ENCODE measurements at regions not wholly inside any gene's neighbourhood (a gene's known extent, or its start where the extent isn't known, plus 50 kb on each side); places are given as distances from the start of the nearest gene placed in this dataset.

DNA sequence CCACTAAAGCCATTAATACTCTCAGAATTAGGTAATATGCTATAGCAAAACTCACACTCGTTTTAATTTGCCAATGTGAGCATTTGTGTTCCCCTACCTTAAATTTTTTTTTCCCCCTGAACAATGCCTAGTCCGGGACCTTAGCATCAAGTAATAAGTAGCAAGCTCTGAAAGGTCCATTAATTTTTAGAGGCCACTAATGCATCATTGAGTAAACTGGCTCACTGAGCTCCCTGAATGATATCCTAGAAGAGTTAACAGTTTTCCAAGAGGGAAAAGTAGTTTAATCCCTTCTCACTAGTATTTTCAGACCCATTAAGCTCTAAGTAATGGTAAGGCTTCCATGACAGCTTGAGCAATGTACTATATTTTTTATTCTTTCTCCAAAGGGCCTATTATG is 242.2 kb downstream of the MAT2B start:
- POLR2A ChIA-PET, result no interaction called here
- Mint-ChIP-seq H3K4me3 (no peak overlapping the region), H3K27ac (no peak overlapping the region), H3K36me3 (peaks cover 7% of the 10 kb centered on the region; the same call in 1 of the 2 replicates), H3K4me1 (0 out of 2 replicates have a peak, but pooled peaks cover 2% of the 10 kb centered on the region), H3K9me3 (peaks cover 15% of the 10 kb centered on the region), H3K27me3 (ENCODE audit: low read depth) (no peaks in the 10 kb centered on the region)
- ATAC-seq (no peak), DNase-seq (ENCODE audit: low spot score) (no peak)
- CTCF ChIA-PET, result no interaction called here
- TF ChIP-seq ETV6 (CRISPR knock-in tag; IDR thresholded peaks at IDR 0.05), result no peak
- TF ChIP-seq SMAD3 (CRISPR knock-in tag; IDR thresholded peaks at IDR 0.05; ENCODE audit: borderline replicate concordance), result no peak
- TF ChIP-seq, protein P1, sequence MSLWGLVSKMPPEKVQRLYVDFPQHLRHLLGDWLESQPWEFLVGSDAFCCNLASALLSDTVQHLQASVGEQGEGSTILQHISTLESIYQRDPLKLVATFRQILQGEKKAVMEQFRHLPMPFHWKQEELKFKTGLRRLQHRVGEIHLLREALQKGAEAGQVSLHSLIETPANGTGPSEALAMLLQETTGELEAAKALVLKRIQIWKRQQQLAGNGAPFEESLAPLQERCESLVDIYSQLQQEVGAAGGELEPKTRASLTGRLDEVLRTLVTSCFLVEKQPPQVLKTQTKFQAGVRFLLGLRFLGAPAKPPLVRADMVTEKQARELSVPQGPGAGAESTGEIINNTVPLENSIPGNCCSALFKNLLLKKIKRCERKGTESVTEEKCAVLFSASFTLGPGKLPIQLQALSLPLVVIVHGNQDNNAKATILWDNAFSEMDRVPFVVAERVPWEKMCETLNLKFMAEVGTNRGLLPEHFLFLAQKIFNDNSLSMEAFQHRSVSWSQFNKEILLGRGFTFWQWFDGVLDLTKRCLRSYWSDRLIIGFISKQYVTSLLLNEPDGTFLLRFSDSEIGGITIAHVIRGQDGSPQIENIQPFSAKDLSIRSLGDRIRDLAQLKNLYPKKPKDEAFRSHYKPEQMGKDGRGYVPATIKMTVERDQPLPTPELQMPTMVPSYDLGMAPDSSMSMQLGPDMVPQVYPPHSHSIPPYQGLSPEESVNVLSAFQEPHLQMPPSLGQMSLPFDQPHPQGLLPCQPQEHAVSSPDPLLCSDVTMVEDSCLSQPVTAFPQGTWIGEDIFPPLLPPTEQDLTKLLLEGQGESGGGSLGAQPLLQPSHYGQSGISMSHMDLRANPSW (CRISPR knock-in tag; conservative IDR thresholded peaks at IDR 0.05; ENCODE audit: low read depth), result no peak
- TF ChIP-seq NR3C1 (CRISPR knock-in tag; conservative IDR thresholded peaks at IDR 0.05; ENCODE audit: low read depth), result no peak
- TF ChIP-seq GTF2I (CRISPR knock-in tag; conservative IDR thresholded peaks at IDR 0.05), result no peak
- TF ChIP-seq RELA (CRISPR knock-in tag; IDR thresholded peaks at IDR 0.05; ENCODE audit: borderline replicate concordance), result no peak
- no peak for TF ChIP-seq ATF3 (CRISPR knock-in tag; conservative IDR thresholded peaks at IDR 0.05)
- TF ChIP-seq JAZF1 (CRISPR knock-in tag; IDR thresholded peaks at IDR 0.05), result no peak
- no peak for TF ChIP-seq NFE2L1 (CRISPR knock-in tag; IDR thresholded peaks at IDR 0.05)
- no peak for TF ChIP-seq CREB1 (CRISPR knock-in tag; IDR thresholded peaks at IDR 0.05)

GRCh38 chr5:163748934-163749333 is 243.5 kb downstream of the MAT2B start:
- peaks cover 15% of the 10 kb centered on the region for H3K9me3 Mint-ChIP-seq
- H3K27ac Mint-ChIP-seq, result no peak overlapping the region; the same call in 1 of the 2 replicates
- TF ChIP-seq ZNF121 (CRISPR knock-in tag; IDR thresholded peaks at IDR 0.05), result no peak
- no peak for TF ChIP-seq ESRRA (CRISPR knock-in tag; IDR thresholded peaks at IDR 0.05; ENCODE audit: borderline replicate concordance)
- no peak for TF ChIP-seq E2F5 (CRISPR knock-in tag; IDR thresholded peaks at IDR 0.05)
- no peak for TF ChIP-seq IRF2 (CRISPR knock-in tag; IDR thresholded peaks at IDR 0.05; ENCODE audit: borderline replicate concordance, low read depth)
- TF ChIP-seq ELF4 (CRISPR knock-in tag; IDR thresholded peaks at IDR 0.05; ENCODE audit: low read depth), result no peak
- no peak for TF ChIP-seq IRF1 (CRISPR knock-in tag; IDR thresholded peaks at IDR 0.05)
- no peak for TF ChIP-seq HMGXB4 (CRISPR knock-in tag; IDR thresholded peaks at IDR 0.05)
- no peak for TF ChIP-seq ZNF671 (CRISPR knock-in tag; IDR thresholded peaks at IDR 0.05)
- TF ChIP-seq, protein P2, sequence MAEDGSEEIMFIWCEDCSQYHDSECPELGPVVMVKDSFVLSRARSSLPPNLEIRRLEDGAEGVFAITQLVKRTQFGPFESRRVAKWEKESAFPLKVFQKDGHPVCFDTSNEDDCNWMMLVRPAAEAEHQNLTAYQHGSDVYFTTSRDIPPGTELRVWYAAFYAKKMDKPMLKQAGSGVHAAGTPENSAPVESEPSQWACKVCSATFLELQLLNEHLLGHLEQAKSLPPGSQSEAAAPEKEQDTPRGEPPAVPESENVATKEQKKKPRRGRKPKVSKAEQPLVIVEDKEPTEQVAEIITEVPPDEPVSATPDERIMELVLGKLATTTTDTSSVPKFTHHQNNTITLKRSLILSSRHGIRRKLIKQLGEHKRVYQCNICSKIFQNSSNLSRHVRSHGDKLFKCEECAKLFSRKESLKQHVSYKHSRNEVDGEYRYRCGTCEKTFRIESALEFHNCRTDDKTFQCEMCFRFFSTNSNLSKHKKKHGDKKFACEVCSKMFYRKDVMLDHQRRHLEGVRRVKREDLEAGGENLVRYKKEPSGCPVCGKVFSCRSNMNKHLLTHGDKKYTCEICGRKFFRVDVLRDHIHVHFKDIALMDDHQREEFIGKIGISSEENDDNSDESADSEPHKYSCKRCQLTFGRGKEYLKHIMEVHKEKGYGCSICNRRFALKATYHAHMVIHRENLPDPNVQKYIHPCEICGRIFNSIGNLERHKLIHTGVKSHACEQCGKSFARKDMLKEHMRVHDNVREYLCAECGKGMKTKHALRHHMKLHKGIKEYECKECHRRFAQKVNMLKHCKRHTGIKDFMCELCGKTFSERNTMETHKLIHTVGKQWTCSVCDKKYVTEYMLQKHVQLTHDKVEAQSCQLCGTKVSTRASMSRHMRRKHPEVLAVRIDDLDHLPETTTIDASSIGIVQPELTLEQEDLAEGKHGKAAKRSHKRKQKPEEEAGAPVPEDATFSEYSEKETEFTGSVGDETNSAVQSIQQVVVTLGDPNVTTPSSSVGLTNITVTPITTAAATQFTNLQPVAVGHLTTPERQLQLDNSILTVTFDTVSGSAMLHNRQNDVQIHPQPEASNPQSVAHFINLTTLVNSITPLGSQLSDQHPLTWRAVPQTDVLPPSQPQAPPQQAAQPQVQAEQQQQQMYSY (CRISPR knock-in tag; IDR thresholded peaks at IDR 0.05), result no peak
- TF ChIP-seq, protein P1 (CRISPR knock-in tag; conservative IDR thresholded peaks at IDR 0.05; ENCODE audit: low read depth), result no peak
- ATAC-seq, result no peak
- CTCF ChIA-PET, result no interaction called here
- no peak for DNase-seq (ENCODE audit: low spot score)
- no peaks in the 10 kb centered on the region for H3K27me3 Mint-ChIP-seq (ENCODE audit: low read depth)
- H3K36me3 Mint-ChIP-seq, result peaks cover 7% of the 10 kb centered on the region; the same call in 1 of the 2 replicates
- H3K4me3 Mint-ChIP-seq, result no peak overlapping the region
- POLR2A ChIA-PET, result no interaction called here
- no peaks in the 10 kb centered on the region for H3K4me1 Mint-ChIP-seq
